ENCODE measurements at regions not wholly inside any gene's neighbourhood (a gene's known extent, or its start where the extent isn't known, plus 50 kb on each side); places are given as distances from the start of the nearest gene placed in this dataset.
"Not testable (repeated sequence)": the region's sequence is repeated elsewhere in the genome, so short reads cannot be mapped to it uniquely, and the experiment has no call there.

DNA sequence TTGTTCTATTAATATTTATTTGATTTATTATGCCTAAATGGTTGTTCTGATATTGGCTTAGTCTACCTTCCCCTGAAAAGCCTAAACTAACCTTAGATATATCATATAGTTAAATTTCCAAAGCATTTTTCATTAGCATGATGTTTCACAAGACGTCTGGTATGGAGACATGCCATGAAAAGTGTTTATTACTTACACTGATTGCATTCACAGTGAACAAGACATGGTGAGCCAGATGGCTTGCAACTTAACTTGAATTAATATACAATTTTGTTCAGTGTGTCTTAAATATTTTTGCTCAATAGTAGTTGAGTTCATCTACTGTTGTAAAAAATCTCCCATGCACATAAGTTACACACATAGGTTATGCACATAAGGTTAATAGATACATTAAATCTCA is 758.4 kb downstream of the NSUN3 start:
- Histone ChIP-seq H4K20me1 (ENCODE audit: insufficient read depth, low read length) (no peaks in the 10 kb centered on the region), H3K36me3 (replicated peaks in 1 of 2; ENCODE audit: control insufficient read depth in 1 of 2, insufficient read depth in 2 of 2, low read length in 2 of 2) (no peaks in the 10 kb centered on the region), H3K4me2 (replicated peaks; ENCODE audit: extremely low read depth, low read length, poor library complexity, severe bottlenecking) (no peak overlapping the region), H3K27me3 (ENCODE audit: control insufficient read depth in 2 of 2, insufficient read depth in 2 of 2, low read length in 2 of 2) (no peaks in the 10 kb centered on the region), H3K79me2 (ENCODE audit: insufficient read depth, low read length) (no peaks in the 10 kb centered on the region), H3K27ac (ENCODE audit: low read depth in 1 of 2, low read length in 2 of 2) (no peak overlapping the region), H2AFZ (ENCODE audit: insufficient read depth, low read depth, low read length, poor library complexity, severe bottlenecking) (no peak overlapping the region), H3K9ac (ENCODE audit: insufficient read depth, low read length, poor library complexity, severe bottlenecking) (no peak overlapping the region), H3K4me1 (ENCODE audit: control insufficient read depth in 1 of 2, insufficient read depth in 2 of 2, low read length in 2 of 2) (no peaks in the 10 kb centered on the region), H3K9me3 (replicated peaks in 1 of 2; ENCODE audit: control insufficient read depth in 1 of 2, insufficient read depth in 1 of 2, low read length in 2 of 2) (no peaks in the 10 kb centered on the region), H3K4me3 (replicated peaks in 1 of 3; ENCODE audit: low read depth in 2 of 3, low read length in 3 of 3) (no peak overlapping the region)
- H3K27me3 Mint-ChIP-seq (ENCODE audit: low read depth in 3 of 3): no peaks in the 10 kb centered on the region
- intact Hi-C loops (cut with micrococcal nuclease): no loop called here
- H3K9me3 Mint-ChIP-seq: peaks cover 0 to 2% (median 0%) of the 10 kb centered on the region in 7 donors
- no peaks in the 10 kb centered on the region for H3K4me1 Mint-ChIP-seq
- H3K4me3 Mint-ChIP-seq: no peak overlapping the region
- WGBS (ENCODE audit: insufficient coverage): no CpG with 5 or more reads among the region's 1 CpG
- TF ChIP-seq, protein P1, sequence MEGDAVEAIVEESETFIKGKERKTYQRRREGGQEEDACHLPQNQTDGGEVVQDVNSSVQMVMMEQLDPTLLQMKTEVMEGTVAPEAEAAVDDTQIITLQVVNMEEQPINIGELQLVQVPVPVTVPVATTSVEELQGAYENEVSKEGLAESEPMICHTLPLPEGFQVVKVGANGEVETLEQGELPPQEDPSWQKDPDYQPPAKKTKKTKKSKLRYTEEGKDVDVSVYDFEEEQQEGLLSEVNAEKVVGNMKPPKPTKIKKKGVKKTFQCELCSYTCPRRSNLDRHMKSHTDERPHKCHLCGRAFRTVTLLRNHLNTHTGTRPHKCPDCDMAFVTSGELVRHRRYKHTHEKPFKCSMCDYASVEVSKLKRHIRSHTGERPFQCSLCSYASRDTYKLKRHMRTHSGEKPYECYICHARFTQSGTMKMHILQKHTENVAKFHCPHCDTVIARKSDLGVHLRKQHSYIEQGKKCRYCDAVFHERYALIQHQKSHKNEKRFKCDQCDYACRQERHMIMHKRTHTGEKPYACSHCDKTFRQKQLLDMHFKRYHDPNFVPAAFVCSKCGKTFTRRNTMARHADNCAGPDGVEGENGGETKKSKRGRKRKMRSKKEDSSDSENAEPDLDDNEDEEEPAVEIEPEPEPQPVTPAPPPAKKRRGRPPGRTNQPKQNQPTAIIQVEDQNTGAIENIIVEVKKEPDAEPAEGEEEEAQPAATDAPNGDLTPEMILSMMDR (IDR thresholded peaks at IDR 0.05): no peak
- no peak overlapping the region for H3K27ac Mint-ChIP-seq
- no peaks in the 10 kb centered on the region for H3K36me3 Mint-ChIP-seq
- DNase-seq: no peak

DNA sequence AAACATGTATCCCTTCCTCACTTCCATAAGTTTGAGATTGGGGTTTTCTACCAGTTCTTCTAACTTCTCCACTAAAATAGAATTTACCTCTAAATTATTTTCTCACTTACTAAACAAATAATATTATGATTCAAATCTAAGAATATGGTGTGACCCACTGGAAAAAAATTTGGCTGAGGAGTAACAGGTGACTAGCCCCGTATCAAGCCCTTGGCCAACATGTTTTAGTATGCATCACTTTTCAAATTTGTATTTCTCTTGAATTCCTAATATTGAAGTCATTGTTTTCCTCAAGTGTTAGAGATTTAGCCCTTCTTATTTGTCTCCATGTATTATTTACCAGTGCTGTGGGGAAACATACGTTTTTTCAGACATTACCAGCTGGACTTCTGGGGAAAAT is 759.4 kb downstream of the NSUN3 start:
- no peaks in the 10 kb centered on the region for H3K36me3 Mint-ChIP-seq
- peaks cover 0 to 2% (median 0%) of the 10 kb centered on the region in 7 donors for H3K9me3 Mint-ChIP-seq
- H3K4me3 ChIP-seq (replicated peaks in 1 of 3; ENCODE audit: low read depth in 2 of 3, low read length in 3 of 3): no peak overlapping the region
- no peaks in the 10 kb centered on the region for H3K4me1 ChIP-seq (ENCODE audit: control insufficient read depth in 1 of 2, insufficient read depth in 2 of 2, low read length in 2 of 2)
- no peaks in the 10 kb centered on the region for H3K9me3 ChIP-seq (replicated peaks in 1 of 2; ENCODE audit: control insufficient read depth in 1 of 2, insufficient read depth in 1 of 2, low read length in 2 of 2)
- H3K9ac ChIP-seq (ENCODE audit: insufficient read depth, low read length, poor library complexity, severe bottlenecking): no peak overlapping the region
- intact Hi-C loops (cut with micrococcal nuclease): no loop called here
- H3K79me2 ChIP-seq (ENCODE audit: insufficient read depth, low read length): no peaks in the 10 kb centered on the region
- H3K27me3 Mint-ChIP-seq (ENCODE audit: low read depth in 3 of 3): no peaks in the 10 kb centered on the region
- DNase-seq: no peak
- TF ChIP-seq, protein P1 (IDR thresholded peaks at IDR 0.05): no peak
- no peak overlapping the region for H2AFZ ChIP-seq (ENCODE audit: insufficient read depth, low read depth, low read length, poor library complexity, severe bottlenecking)
- H3K27ac Mint-ChIP-seq: no peak overlapping the region
- H4K20me1 ChIP-seq (ENCODE audit: insufficient read depth, low read length): no peaks in the 10 kb centered on the region
- no CpG with 5 or more reads among the region's 2 CpGs for WGBS (ENCODE audit: insufficient coverage)
- H3K4me2 ChIP-seq (replicated peaks; ENCODE audit: extremely low read depth, low read length, poor library complexity, severe bottlenecking): no peak overlapping the region
- H3K4me3 Mint-ChIP-seq: no peak overlapping the region
- H3K27ac ChIP-seq (ENCODE audit: low read depth in 1 of 2, low read length in 2 of 2): no peak overlapping the region
- no peaks in the 10 kb centered on the region for H3K4me1 Mint-ChIP-seq
- H3K36me3 ChIP-seq (replicated peaks in 1 of 2; ENCODE audit: control insufficient read depth in 1 of 2, insufficient read depth in 2 of 2, low read length in 2 of 2): no peaks in the 10 kb centered on the region
- no peaks in the 10 kb centered on the region for H3K27me3 ChIP-seq (ENCODE audit: control insufficient read depth in 2 of 2, insufficient read depth in 2 of 2, low read length in 2 of 2)

DNA sequence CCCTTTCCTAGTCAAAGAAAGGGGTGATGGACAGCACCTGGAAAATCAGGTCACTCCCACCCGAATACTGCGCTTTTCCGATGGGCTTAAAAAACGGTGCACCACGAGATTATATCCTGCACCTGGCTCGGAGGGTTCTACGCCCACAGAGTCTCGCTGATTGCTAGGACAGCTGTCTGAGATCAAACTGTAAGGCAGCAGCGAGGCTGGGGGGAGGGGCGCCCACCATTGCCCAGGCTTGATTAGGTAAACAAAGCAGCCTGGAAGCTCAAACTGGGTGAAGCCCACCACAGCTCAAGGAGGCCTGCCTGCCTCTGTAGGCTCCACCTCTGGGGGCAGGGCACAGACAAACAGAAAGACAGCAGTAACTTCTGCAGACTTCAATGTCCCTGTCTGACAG is 783.4 kb downstream of the NSUN3 start:
- H3K36me3 ChIP-seq (replicated peaks in 1 of 2; ENCODE audit: control insufficient read depth in 1 of 2, insufficient read depth in 2 of 2, low read length in 2 of 2); H3K4me1 Mint-ChIP-seq; H3K4me3 Mint-ChIP-seq; DNase-seq; H3K4me1 ChIP-seq (ENCODE audit: control insufficient read depth in 1 of 2, insufficient read depth in 2 of 2, low read length in 2 of 2); intact Hi-C loops (cut with micrococcal nuclease); H3K27ac ChIP-seq (ENCODE audit: low read depth in 1 of 2, low read length in 2 of 2); H3K4me2 ChIP-seq (replicated peaks; ENCODE audit: extremely low read depth, low read length, poor library complexity, severe bottlenecking); H3K27me3 Mint-ChIP-seq (ENCODE audit: low read depth in 3 of 3); H2AFZ ChIP-seq (ENCODE audit: insufficient read depth, low read depth, low read length, poor library complexity, severe bottlenecking); H3K27me3 ChIP-seq (ENCODE audit: control insufficient read depth in 2 of 2, insufficient read depth in 2 of 2, low read length in 2 of 2); H3K79me2 ChIP-seq (ENCODE audit: insufficient read depth, low read length); H4K20me1 ChIP-seq (ENCODE audit: insufficient read depth, low read length); H3K9ac ChIP-seq (ENCODE audit: insufficient read depth, low read length, poor library complexity, severe bottlenecking); H3K9me3 ChIP-seq (replicated peaks in 1 of 2; ENCODE audit: control insufficient read depth in 1 of 2, insufficient read depth in 1 of 2, low read length in 2 of 2); H3K4me3 ChIP-seq (replicated peaks in 1 of 3; ENCODE audit: low read depth in 2 of 3, low read length in 3 of 3); H3K36me3 Mint-ChIP-seq: not testable (repeated sequence)
- 96% methylated on average over 5 of the region's 10 CpGs for WGBS (ENCODE audit: insufficient coverage)
- peak overlapping the region in 1 of 7 donors; percentile 27 for H3K27ac Mint-ChIP-seq
- peaks cover 3 to 28% (median 5%) of the 10 kb centered on the region in 7 donors for H3K9me3 Mint-ChIP-seq

Data from CD14-positive monocyte (primary cell).